Osteocyte (in vitro differentiated cells): ENCODE measurements at regions not wholly inside any gene's neighbourhood (a gene's known extent, or its start where the extent isn't known, plus 50 kb on each side); places are given as distances from the start of the nearest gene placed in this dataset.

ENCODE experiments used
- DNase-seq: peaks from one replicate; pipeline ENCODE4 v3.0.0; 2021; ENCODE audit warnings: mixed read lengths; ENCODE audit not compliant: unreplicated experiment; ENCODE audit errors: extremely low spot score
- H3K27ac Mint-ChIP-seq: one replicate; pipeline ENCODE4 v1.8.0; 2021; ENCODE audit warnings: mild to moderate bottlenecking, mixed read lengths; ENCODE audit not compliant: unreplicated experiment
- H3K27me3 Mint-ChIP-seq: one replicate; pipeline ENCODE4 v1.8.0; 2021; ENCODE audit warnings: mixed read lengths; ENCODE audit not compliant: unreplicated experiment
- H3K36me3 Mint-ChIP-seq: one replicate; pipeline ENCODE4 v1.8.0; 2021; ENCODE audit warnings: mixed read lengths; ENCODE audit not compliant: unreplicated experiment
- H3K4me1 Mint-ChIP-seq: one replicate; pipeline ENCODE4 v1.8.0; 2021; ENCODE audit warnings: mixed read lengths; ENCODE audit not compliant: unreplicated experiment
- H3K4me3 Mint-ChIP-seq: one replicate; pipeline ENCODE4 v1.8.0; 2021; ENCODE audit warnings: mild to moderate bottlenecking, moderate library complexity, mixed read lengths; ENCODE audit not compliant: unreplicated experiment
- H3K9me3 Mint-ChIP-seq: one replicate; pipeline ENCODE4 v1.8.0; 2021; ENCODE audit warnings: mixed read lengths; ENCODE audit not compliant: unreplicated experiment
- CTCF ChIP-seq: fragments of 200-600 bp; sonication (generic); IDR thresholded peaks from 2 replicates; pipeline ENCODE4 v1.5.0; 2021; ENCODE audit warnings: antibody characterized with exemption, mild to moderate bottlenecking, moderate library complexity

DNA sequence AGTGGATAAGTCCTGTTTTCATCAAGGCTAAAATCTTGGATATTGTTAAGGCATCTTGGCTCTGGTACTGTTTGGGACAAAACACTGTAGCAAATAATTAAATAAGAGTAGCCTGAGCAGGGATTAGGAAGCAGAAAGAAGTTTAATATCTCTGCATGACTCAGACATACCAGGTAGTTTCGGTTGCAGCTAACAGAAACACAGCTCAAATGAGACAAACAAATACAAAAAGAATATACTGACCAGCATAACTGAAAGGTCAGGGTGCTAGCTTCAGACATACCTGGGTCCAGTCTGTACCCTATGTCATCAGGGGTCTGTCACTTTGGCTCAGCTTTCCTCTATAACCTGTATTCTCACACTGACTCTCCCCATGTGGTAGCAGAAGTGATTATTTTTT lies 156.4 kb upstream of the MAP3K1 start:
- Mint-ChIP-seq H3K36me3 (no peaks in the 10 kb centered on the region), H3K4me1 (peaks cover 10% of the 10 kb centered on the region), H3K27me3 (peaks cover 3% of the 10 kb centered on the region), H3K4me3 (no peak overlapping the region), H3K9me3 (peaks cover 6% of the 10 kb centered on the region), H3K27ac (no peak overlapping the region)
- DNase-seq = no peak
- TF ChIP-seq CTCF = no peak

GRCh38 chr5:56656846-56657726 lies 158.3 kb upstream of the MAP3K1 start:
- TF ChIP-seq CTCF = no peak
- H3K36me3 Mint-ChIP-seq = no peaks in the 10 kb centered on the region
- H3K4me3 Mint-ChIP-seq = no peak overlapping the region
- no peak overlapping the region for H3K27ac Mint-ChIP-seq
- no peak for DNase-seq
- peaks cover 3% of the 10 kb centered on the region for H3K27me3 Mint-ChIP-seq
- H3K4me1 Mint-ChIP-seq = peaks cover 14% of the 10 kb centered on the region
- peaks cover 6% of the 10 kb centered on the region for H3K9me3 Mint-ChIP-seq

GRCh38 chr5:56651893-56652292 lies 163.5 kb upstream of the MAP3K1 start:
- TF ChIP-seq CTCF = no peak
- Mint-ChIP-seq H3K4me3 (no peak overlapping the region), H3K36me3 (no peaks in the 10 kb centered on the region), H3K27me3 (no peaks in the 10 kb centered on the region), H3K9me3 (peaks cover 10% of the 10 kb centered on the region), H3K27ac (no peak overlapping the region), H3K4me1 (peaks cover 25% of the 10 kb centered on the region)
- no peak for DNase-seq

- no peak overlapping the region for H3K4me3 Mint-ChIP-seq
- H3K27me3 Mint-ChIP-seq = no peaks in the 10 kb centered on the region
- peaks cover 10% of the 10 kb centered on the region for H3K9me3 Mint-ChIP-seq
- H3K36me3 Mint-ChIP-seq = no peaks in the 10 kb centered on the region
- no peak overlapping the region for H3K27ac Mint-ChIP-seq
- no peak for TF ChIP-seq CTCF
- H3K4me1 Mint-ChIP-seq = peaks cover 22% of the 10 kb centered on the region
- DNase-seq = no peak
Observed at GRCh38 chr5:56650386-56650785, 165.0 kb upstream of the MAP3K1 start.

DNA sequence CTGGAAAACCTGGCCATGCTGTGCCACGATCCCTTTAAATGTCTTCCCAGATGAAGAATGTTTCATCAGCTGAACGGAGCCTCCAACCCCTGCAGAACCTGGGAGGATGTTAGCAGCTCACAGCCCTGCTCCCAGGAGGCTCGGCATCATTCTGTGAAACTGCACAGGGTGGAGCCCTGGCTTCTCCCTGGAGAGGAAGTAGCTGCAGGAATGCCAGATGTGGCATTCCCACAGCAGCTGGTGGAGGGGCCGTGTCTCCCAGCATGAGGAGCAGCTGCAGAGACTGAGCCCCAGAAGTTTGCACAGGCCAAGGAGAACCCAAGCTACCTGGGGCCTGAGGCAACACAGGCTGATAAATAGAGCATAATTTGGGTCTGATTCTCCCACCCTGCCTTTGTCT lies 165.8 kb upstream of the MAP3K1 start:
- H3K4me3 Mint-ChIP-seq = no peak overlapping the region
- peak overlapping the region; percentile 66 for H3K27ac Mint-ChIP-seq
- H3K27me3 Mint-ChIP-seq = no peaks in the 10 kb centered on the region
- peaks cover 22% of the 10 kb centered on the region for H3K4me1 Mint-ChIP-seq
- peaks cover 5% of the 10 kb centered on the region for H3K9me3 Mint-ChIP-seq
- no peaks in the 10 kb centered on the region for H3K36me3 Mint-ChIP-seq
- no peak for TF ChIP-seq CTCF
- DNase-seq = no peak
